ENCODE measurements at regions not wholly inside any gene's neighbourhood (a gene's known extent, or its start where the extent isn't known, plus 50 kb on each side); places are given as distances from the start of the nearest gene placed in this dataset.

DNA sequence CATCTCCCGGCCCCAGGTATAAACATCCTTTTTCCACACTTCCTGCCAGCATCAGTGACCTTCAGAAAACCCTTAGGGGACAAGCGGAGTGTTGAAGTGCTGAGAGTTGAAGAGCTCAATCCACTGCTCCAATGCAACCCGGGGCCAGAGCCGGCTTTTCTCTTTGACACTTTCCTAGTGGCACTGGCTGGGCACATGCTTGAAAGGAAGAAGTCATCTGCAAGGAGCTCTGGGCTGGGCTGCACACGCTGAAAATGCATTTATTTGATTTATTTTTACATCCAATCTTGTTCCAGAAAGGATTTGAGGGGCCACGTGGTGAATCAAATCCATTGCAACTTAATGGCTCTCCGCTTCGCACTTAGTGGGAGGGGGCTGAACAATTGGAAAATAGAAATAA, 229.0 kb upstream of the DIO3 start:
- Histone ChIP-seq H4K20me1 (ENCODE audit: insufficient read depth) (no peaks in the 10 kb centered on the region), H3K9me3 (no peaks in the 10 kb centered on the region), H3K4me2 (no peak overlapping the region), H3K27ac (ENCODE audit: low read depth in 2 of 2, low read length in 1 of 2) (no peak overlapping the region), H3F3A (replicated peaks; ENCODE audit: insufficient read depth) (no peaks in the 10 kb centered on the region), H3K4me3 (ENCODE audit: low read depth in 2 of 2, low read length in 1 of 2) (no peak overlapping the region), H3K36me3 (replicated peaks in 1 of 2; ENCODE audit: control insufficient read depth in 1 of 2, insufficient read depth in 2 of 2, low read length in 1 of 2) (no peaks in the 10 kb centered on the region), H2AFZ (ENCODE audit: low read depth) (no peak overlapping the region), H3K9me2 (no peaks in the 10 kb centered on the region), H3K4me1 (ENCODE audit: control insufficient read depth in 1 of 2, insufficient read depth in 2 of 2, low read depth in 1 of 2, low read length in 1 of 2) (no peaks in the 10 kb centered on the region), H3K9ac (no peak overlapping the region), H3K79me2 (ENCODE audit: insufficient read depth) (no peaks in the 10 kb centered on the region), H3K27me3 (ENCODE audit: insufficient read depth) (no peaks in the 10 kb centered on the region)
- no peak for DNase-seq
- TF ChIP-seq RAD21 (IDR thresholded peaks at IDR 0.05; ENCODE audit: low read length): no peak
- TF ChIP-seq, protein P1, sequence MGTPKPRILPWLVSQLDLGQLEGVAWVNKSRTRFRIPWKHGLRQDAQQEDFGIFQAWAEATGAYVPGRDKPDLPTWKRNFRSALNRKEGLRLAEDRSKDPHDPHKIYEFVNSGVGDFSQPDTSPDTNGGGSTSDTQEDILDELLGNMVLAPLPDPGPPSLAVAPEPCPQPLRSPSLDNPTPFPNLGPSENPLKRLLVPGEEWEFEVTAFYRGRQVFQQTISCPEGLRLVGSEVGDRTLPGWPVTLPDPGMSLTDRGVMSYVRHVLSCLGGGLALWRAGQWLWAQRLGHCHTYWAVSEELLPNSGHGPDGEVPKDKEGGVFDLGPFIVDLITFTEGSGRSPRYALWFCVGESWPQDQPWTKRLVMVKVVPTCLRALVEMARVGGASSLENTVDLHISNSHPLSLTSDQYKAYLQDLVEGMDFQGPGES (IDR thresholded peaks at IDR 0.05; ENCODE audit: low read depth, low read length): no peak
- 43% methylated on average over 7 of the region's 8 CpGs for WGBS (ENCODE audit: low lambda C conversion rate)
- ChIA-PET CTCF (no interaction called here), POLR2A (no interaction called here)

DNA sequence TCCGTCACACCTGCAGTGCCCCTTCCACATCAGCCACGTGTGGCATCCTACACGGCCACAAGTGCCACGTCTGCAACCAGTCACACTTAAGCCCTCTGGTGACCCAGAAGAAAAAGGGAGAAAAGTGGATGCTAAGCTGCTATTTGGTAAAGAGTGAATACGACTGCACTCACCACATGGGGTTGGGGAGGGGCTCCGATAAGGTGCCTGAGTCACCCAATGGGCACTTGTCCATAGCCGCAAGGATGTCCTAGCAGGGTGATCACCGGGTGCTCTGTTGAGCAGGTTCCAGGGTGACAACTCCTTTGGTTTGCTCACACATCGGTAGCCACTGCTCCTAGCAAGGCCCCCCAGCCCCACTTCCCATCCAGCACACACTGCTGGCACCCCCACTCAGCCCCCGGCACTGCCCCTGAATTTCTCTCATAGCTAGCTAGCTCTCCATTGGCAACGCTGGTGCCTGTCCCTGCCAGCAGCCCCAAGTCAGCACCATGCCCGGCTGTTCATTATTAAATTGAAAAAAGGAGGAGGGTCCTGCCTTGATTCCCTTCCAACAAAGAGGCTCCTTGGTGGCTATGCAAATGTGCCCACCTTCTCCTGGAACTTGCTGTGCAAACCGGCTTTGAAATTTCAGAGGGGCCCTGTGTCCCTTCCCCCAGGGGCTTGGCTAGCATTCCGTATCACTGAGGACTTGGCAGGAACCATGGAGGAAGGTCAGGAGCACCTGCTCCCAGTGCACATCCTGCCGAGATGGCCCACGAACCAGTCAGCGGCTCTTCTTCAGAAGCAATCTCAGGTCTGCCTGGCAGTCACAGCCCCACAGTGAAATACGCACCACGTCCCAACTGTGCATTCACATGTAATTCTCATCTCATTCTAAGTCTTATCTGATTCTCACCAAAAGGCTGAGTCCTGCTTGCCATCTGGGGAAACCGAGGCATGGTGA, 227.7 kb upstream of the DIO3 start:
- H3F3A ChIP-seq (replicated peaks; ENCODE audit: insufficient read depth): no peaks in the 10 kb centered on the region
- H3K79me2 ChIP-seq (ENCODE audit: insufficient read depth): no peaks in the 10 kb centered on the region
- no peaks in the 10 kb centered on the region for H4K20me1 ChIP-seq (ENCODE audit: insufficient read depth)
- POLR2A ChIA-PET: no interaction called here
- no peak overlapping the region for H3K27ac ChIP-seq (ENCODE audit: low read depth in 2 of 2, low read length in 1 of 2)
- CTCF ChIA-PET: no interaction called here
- no peak overlapping the region for H2AFZ ChIP-seq (ENCODE audit: low read depth)
- H3K36me3 ChIP-seq (replicated peaks in 1 of 2; ENCODE audit: control insufficient read depth in 1 of 2, insufficient read depth in 2 of 2, low read length in 1 of 2): no peaks in the 10 kb centered on the region
- no peaks in the 10 kb centered on the region for H3K27me3 ChIP-seq (ENCODE audit: insufficient read depth)
- 56% methylated on average over 13 of the region's 20 CpGs for WGBS (ENCODE audit: low lambda C conversion rate)
- no peaks in the 10 kb centered on the region for H3K4me1 ChIP-seq (ENCODE audit: control insufficient read depth in 1 of 2, insufficient read depth in 2 of 2, low read depth in 1 of 2, low read length in 1 of 2)
- no peak overlapping the region for H3K9ac ChIP-seq
- no peaks in the 10 kb centered on the region for H3K9me3 ChIP-seq
- TF ChIP-seq, protein P2, sequence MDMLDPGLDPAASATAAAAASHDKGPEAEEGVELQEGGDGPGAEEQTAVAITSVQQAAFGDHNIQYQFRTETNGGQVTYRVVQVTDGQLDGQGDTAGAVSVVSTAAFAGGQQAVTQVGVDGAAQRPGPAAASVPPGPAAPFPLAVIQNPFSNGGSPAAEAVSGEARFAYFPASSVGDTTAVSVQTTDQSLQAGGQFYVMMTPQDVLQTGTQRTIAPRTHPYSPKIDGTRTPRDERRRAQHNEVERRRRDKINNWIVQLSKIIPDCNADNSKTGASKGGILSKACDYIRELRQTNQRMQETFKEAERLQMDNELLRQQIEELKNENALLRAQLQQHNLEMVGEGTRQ (IDR thresholded peaks at IDR 0.05; ENCODE audit: borderline replicate concordance, low read depth, low read length): no peak
- TF ChIP-seq TCF12 (IDR thresholded peaks at IDR 0.05) (no peak), JUND (IDR thresholded peaks at IDR 0.05) (no peak), NFIC (IDR thresholded peaks at IDR 0.05; ENCODE audit: borderline replicate concordance) (no peak), GATA2 (CRISPR knock-in tag; IDR thresholded peaks at IDR 0.05) (no peak), NRF1 (IDR thresholded peaks at IDR 0.05; ENCODE audit: low read depth, low read length) (no peak), FOXM1 (IDR thresholded peaks at IDR 0.05; ENCODE audit: low read depth) (no peak), RXRA (IDR thresholded peaks at IDR 0.05; ENCODE audit: borderline replicate concordance, low read depth) (no peak), RCOR1 (IDR thresholded peaks at IDR 0.05; ENCODE audit: low read length) (no peak), ELF1 (IDR thresholded peaks at IDR 0.05) (no peak)
- TF ChIP-seq, protein P3, sequence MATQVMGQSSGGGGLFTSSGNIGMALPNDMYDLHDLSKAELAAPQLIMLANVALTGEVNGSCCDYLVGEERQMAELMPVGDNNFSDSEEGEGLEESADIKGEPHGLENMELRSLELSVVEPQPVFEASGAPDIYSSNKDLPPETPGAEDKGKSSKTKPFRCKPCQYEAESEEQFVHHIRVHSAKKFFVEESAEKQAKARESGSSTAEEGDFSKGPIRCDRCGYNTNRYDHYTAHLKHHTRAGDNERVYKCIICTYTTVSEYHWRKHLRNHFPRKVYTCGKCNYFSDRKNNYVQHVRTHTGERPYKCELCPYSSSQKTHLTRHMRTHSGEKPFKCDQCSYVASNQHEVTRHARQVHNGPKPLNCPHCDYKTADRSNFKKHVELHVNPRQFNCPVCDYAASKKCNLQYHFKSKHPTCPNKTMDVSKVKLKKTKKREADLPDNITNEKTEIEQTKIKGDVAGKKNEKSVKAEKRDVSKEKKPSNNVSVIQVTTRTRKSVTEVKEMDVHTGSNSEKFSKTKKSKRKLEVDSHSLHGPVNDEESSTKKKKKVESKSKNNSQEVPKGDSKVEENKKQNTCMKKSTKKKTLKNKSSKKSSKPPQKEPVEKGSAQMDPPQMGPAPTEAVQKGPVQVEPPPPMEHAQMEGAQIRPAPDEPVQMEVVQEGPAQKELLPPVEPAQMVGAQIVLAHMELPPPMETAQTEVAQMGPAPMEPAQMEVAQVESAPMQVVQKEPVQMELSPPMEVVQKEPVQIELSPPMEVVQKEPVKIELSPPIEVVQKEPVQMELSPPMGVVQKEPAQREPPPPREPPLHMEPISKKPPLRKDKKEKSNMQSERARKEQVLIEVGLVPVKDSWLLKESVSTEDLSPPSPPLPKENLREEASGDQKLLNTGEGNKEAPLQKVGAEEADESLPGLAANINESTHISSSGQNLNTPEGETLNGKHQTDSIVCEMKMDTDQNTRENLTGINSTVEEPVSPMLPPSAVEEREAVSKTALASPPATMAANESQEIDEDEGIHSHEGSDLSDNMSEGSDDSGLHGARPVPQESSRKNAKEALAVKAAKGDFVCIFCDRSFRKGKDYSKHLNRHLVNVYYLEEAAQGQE (IDR thresholded peaks at IDR 0.05; ENCODE audit: low read depth, low read length): no peak
- TF ChIP-seq, protein P4, sequence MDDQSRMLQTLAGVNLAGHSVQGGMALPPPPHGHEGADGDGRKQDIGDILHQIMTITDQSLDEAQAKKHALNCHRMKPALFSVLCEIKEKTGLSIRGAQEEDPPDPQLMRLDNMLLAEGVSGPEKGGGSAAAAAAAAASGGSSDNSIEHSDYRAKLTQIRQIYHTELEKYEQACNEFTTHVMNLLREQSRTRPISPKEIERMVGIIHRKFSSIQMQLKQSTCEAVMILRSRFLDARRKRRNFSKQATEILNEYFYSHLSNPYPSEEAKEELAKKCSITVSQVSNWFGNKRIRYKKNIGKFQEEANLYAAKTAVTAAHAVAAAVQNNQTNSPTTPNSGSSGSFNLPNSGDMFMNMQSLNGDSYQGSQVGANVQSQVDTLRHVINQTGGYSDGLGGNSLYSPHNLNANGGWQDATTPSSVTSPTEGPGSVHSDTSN (IDR thresholded peaks at IDR 0.05): no peak
- TF ChIP-seq, protein P5, sequence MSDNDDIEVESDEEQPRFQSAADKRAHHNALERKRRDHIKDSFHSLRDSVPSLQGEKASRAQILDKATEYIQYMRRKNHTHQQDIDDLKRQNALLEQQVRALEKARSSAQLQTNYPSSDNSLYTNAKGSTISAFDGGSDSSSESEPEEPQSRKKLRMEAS (IDR thresholded peaks at IDR 0.05; ENCODE audit: low read depth): no peak
- H3K4me3 ChIP-seq (ENCODE audit: low read depth in 2 of 2, low read length in 1 of 2): no peak overlapping the region
- DNase-seq: no peak
- H3K4me2 ChIP-seq: no peak overlapping the region
- H3K9me2 ChIP-seq: no peaks in the 10 kb centered on the region

All from SK-N-SH (cell line).